Right cardiac atrium (tissue), 5 donors: ENCODE measurements at regions not wholly inside any gene's neighbourhood (a gene's known extent, or its start where the extent isn't known, plus 50 kb on each side); places are given as distances from the start of the nearest gene placed in this dataset.
"Not testable (repeated sequence)": the region's sequence is repeated elsewhere in the genome, so short reads cannot be mapped to it uniquely, and the experiment has no call there.

Source experiments
- ATAC-seq, 2 donors: fragments of 200-7000 bp; cut with Tn5 transposase; one replicate each; pipeline versions ENCODE4 v1.8.0 to v1.9.1; 2020; ENCODE audit warnings: moderate library complexity in 2 of 2, mild to moderate bottlenecking in 1 of 2
- DNase-seq, 3 donors: peaks; one replicate each; pipeline ENCODE4 v3.0.0-alpha.2; 2020
- H3K27ac ChIP-seq: one replicate; pipeline ENCODE4 v1.5.1; 2013; ENCODE audit warnings: mild to moderate bottlenecking, low read length, control low read depth, moderate library complexity
- H3K27me3 ChIP-seq: one replicate; pipeline ENCODE4 v1.6.1; 2013; ENCODE audit not compliant: control insufficient read depth, insufficient read depth
- H3K4me1 ChIP-seq: one replicate; pipeline ENCODE4 v1.6.1; 2013; ENCODE audit warnings: low read length; ENCODE audit not compliant: control insufficient read depth, insufficient read depth
- H3K4me3 ChIP-seq: one replicate; pipeline ENCODE4 v1.5.1; 2013; ENCODE audit warnings: low read length, control low read depth
- H3K9me3 ChIP-seq: one replicate; pipeline ENCODE4 v1.6.1; 2013; ENCODE audit warnings: low read length; ENCODE audit not compliant: control insufficient read depth
- WGBS: extraction: QIAGEN DNeasy Blood & Tissue Kit; methylation state at CpG from one replicate; pipeline ENCODE4 v1.1.7; 2013; 5-methylcytosine and 5-hydroxymethylcytosine counted together
- intact Hi-C, 4 donors: fragments of 100-400 bp; cut with DNase I; formaldehyde crosslinking; loops; one replicate each; pipeline versions ENCODE4 v1.11.0 to v1.14.0; 2022 to 2023
- microRNA-seq, 2 donors: library from miRNA; unstranded; fragments of <30 nt; microRNA quantifications; one replicate each; pipeline ENCODE4 v1.2.0, GENCODE V29; 2020 to 2021
- donor health status: healthy with polysubstance abuse.
- donor health status: DM: no; HTN: yes; CAD: no.
- donor health status: DM: no; HTN: no; CAD: no.
- donor health status: DM: no; HTN: yes; CAD: no; lungs with severe emphysema.
- donor health status: DM: yes; HTN: yes; CAD: no.

GRCh38 chr21:13378943-13379342 lies 230.6 kb upstream of the POTED start:
- H3K9me3 ChIP-seq, H3K27ac ChIP-seq, ATAC-seq, intact Hi-C loops, H3K4me3 ChIP-seq, H3K27me3 ChIP-seq, H3K4me1 ChIP-seq: not testable (repeated sequence)
- WGBS = 79% methylated on average over 19 of the region's 19 CpGs
- DNase-seq = peak; percentile 16 to 56 (median 38)

- H3K4me3 ChIP-seq, H3K27me3 ChIP-seq, ATAC-seq, H3K27ac ChIP-seq, H3K4me1 ChIP-seq, H3K9me3 ChIP-seq, intact Hi-C loops: not testable (repeated sequence)
- DNase-seq = peak in 2 of 3 donors; percentile 30 to 51
- 83% methylated on average over 18 of the region's 18 CpGs for WGBS
These were observed 230.0 kb upstream of the POTED start for GRCh38 chr21:13379566-13379965.

- intact Hi-C loops, H3K4me1 ChIP-seq, H3K9me3 ChIP-seq, ATAC-seq, H3K27me3 ChIP-seq, H3K27ac ChIP-seq, H3K4me3 ChIP-seq: not testable (repeated sequence)
- DNase-seq = peak in 1 of 3 donors; percentile 20
- 80% methylated on average over 17 of the region's 17 CpGs for WGBS
These were observed 229.0 kb upstream of the POTED start for GRCh38 chr21:13380561-13380960.

- H3K27me3 ChIP-seq, H3K9me3 ChIP-seq, DNase-seq, ATAC-seq, H3K4me3 ChIP-seq, H3K4me1 ChIP-seq, H3K27ac ChIP-seq, intact Hi-C loops: not testable (repeated sequence)
- 33% methylated on average over 3 of the region's 3 CpGs for whole genome bisulfite sequencing
These were observed 225.4 kb upstream of the POTED start for GRCh38 chr21:13384143-13384542.

- H3K27me3 ChIP-seq, H3K4me3 ChIP-seq, ATAC-seq, intact Hi-C loops, H3K4me1 ChIP-seq, H3K9me3 ChIP-seq, H3K27ac ChIP-seq, DNase-seq: not testable (repeated sequence)
These were observed 200.4 kb upstream of the POTED start for GRCh38 chr21:13409184-13409583.

- peak in 1 of 2 donors; percentile 34 for ATAC-seq
- intact Hi-C loops, DNase-seq, H3K9me3 ChIP-seq, H3K27me3 ChIP-seq, H3K4me1 ChIP-seq, H3K27ac ChIP-seq, H3K4me3 ChIP-seq: not testable (repeated sequence)
- WGBS = 64% methylated on average over 1 of the region's 1 CpG
These were observed 173.7 kb upstream of the POTED start for GRCh38 chr21:13435863-13436262.

- H3K27me3 ChIP-seq, H3K4me1 ChIP-seq, H3K4me3 ChIP-seq, ATAC-seq, H3K9me3 ChIP-seq, H3K27ac ChIP-seq, intact Hi-C loops, DNase-seq: not testable (repeated sequence)
- 48% methylated on average over 2 of the region's 2 CpGs for WGBS
These were observed 161.8 kb upstream of the POTED start for GRCh38 chr21:13447767-13448166.

- WGBS = 53% methylated on average over 5 of the region's 5 CpGs
- H3K27ac ChIP-seq, H3K27me3 ChIP-seq, H3K9me3 ChIP-seq, intact Hi-C loops, DNase-seq, H3K4me1 ChIP-seq, ATAC-seq, H3K4me3 ChIP-seq: not testable (repeated sequence)
These were observed 146.0 kb upstream of the POTED start for GRCh38 chr21:13463562-13463961.

Small RNA genes lying in the stretch of these regions (microRNA-seq; reads per million reads assigned to microRNA genes)
- gene MIR3156-3 = 0 reads per million in 2 donors
